MG63 (cell line): ENCODE measurements at regions not wholly inside any gene's neighbourhood (a gene's known extent, or its start where the extent isn't known, plus 50 kb on each side); places are given as distances from the start of the nearest gene placed in this dataset.
A peak's percentile ranks its signal among the peaks of the same experiment; 100 is the strongest.
"Not testable (repeated sequence)": the region's sequence is repeated elsewhere in the genome, so short reads cannot be mapped to it uniquely, and the experiment has no call there.

ENCODE experiments used
- DNase-seq: peaks from one replicate; pipeline ENCODE4 v3.0.0-alpha.2; 2020
- H3K27me3 ChIP-seq: fragments of 250-450 bp; sonication (Bioruptor Pico); 2 replicates; pipeline ENCODE4 v1.5.1; 2020; ENCODE audit warnings: mild to moderate bottlenecking, moderate library complexity
- H3K36me3 ChIP-seq: fragments of 250-450 bp; sonication (Bioruptor Pico); 2 replicates; pipeline ENCODE4 v1.5.1; 2020; ENCODE audit warnings: mild to moderate bottlenecking, moderate library complexity
- H3K4me3 ChIP-seq: fragments of 250-450 bp; sonication (Bioruptor Pico); 2 replicates; pipeline ENCODE4 v1.5.1; 2020; ENCODE audit warnings: mild to moderate bottlenecking, moderate library complexity
- H3K9me3 ChIP-seq: fragments of 250-450 bp; sonication (Bioruptor Pico); 2 replicates; pipeline ENCODE4 v1.5.1; 2020; ENCODE audit warnings: mild to moderate bottlenecking, moderate library complexity

DNA sequence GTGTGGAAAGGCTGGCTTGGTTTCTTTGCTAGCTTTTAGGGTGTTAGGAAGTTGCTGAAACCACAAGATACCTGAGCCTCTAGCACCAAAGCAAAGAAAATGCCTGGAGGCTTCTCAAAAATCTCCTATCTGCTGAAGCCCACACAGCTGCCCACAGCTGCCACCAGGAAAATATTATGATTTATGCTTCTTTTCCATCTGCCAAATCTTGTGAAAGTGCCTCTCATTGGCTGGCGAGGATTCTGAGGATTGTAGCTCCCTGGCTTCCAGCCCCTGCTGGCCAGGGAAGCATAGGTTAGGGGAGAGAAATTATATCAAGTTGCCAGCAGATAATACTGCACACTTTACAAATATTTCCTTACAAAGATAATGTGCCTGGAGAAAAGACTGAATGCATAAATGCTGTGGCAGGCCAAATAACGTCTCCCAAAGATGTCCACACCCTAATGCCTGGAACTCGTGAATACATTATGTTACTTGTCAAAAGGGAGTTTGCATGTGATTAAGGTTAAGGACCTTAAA, 98.4 kb downstream of the MRPL14 start:
- Histone ChIP-seq H3K9me3 (no peaks in the 10 kb centered on the region), H3K36me3 (no peaks in the 10 kb centered on the region), H3K4me3 (no peak overlapping the region), H3K27me3 (no peaks in the 10 kb centered on the region)
- peak; percentile 71 for DNase-seq

- Histone ChIP-seq H3K27me3 (no peaks in the 10 kb centered on the region), H3K9me3 (no peaks in the 10 kb centered on the region)
- DNase-seq, result no peak
Measured at GRCh38 chr6:44025226-44025625, 102.0 kb downstream of the MRPL14 start.

DNA sequence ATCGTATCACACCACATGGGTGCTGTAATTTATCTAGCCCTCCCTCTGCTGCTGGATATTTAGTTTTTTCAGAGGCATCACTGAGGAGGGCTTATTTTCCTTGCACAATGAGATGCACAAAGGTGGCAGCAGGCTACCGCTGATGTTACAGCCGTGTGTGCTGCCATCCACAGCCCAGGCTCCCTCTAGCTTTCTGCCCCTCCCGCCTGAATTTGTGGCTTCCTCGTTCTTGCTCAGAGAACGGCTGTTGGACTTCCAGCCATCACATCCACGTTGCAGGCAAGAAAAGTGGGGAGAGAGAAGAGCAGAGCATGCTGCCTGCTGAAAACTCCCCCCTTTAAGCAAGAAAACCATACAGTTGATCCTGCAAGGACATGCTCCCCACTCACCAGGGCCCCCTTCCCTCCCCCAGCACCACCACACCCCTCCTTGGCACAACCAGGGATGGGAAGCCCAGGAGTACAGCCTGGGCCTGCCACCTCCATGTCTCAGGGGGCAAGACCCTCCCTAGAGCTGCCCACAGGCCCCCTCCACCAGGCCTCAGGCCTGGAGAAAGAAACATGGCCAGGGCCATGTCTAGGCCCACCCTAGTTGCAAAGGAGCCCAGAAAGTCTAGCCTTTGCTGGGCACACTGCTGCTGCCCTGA, 102.6 kb downstream of the MRPL14 start:
- Histone ChIP-seq H3K36me3 (no peaks in the 10 kb centered on the region), H3K4me3 (no peak overlapping the region), H3K27me3 (no peaks in the 10 kb centered on the region), H3K9me3 (no peaks in the 10 kb centered on the region)
- no peak for DNase-seq

More at GRCh38 chr6:44025226-44025625, 102.0 kb downstream of the MRPL14 start:
- H3K36me3 ChIP-seq, result no peaks in the 10 kb centered on the region
- no peak overlapping the region for H3K4me3 ChIP-seq

GRCh38 chr6:44023586-44024454, 103.4 kb downstream of the MRPL14 start:
- Histone ChIP-seq H3K4me3 (no peak overlapping the region), H3K27me3 (no peaks in the 10 kb centered on the region), H3K36me3 (no peaks in the 10 kb centered on the region), H3K9me3 (no peaks in the 10 kb centered on the region)
- no peak for DNase-seq

- Histone ChIP-seq H3K9me3 (no peaks in the 10 kb centered on the region), H3K27me3 (no peaks in the 10 kb centered on the region), H3K4me3 (no peak overlapping the region), H3K36me3 (no peaks in the 10 kb centered on the region)
- no peak for DNase-seq
Measured at GRCh38 chr6:44022671-44023352, 104.4 kb downstream of the MRPL14 start.

DNA sequence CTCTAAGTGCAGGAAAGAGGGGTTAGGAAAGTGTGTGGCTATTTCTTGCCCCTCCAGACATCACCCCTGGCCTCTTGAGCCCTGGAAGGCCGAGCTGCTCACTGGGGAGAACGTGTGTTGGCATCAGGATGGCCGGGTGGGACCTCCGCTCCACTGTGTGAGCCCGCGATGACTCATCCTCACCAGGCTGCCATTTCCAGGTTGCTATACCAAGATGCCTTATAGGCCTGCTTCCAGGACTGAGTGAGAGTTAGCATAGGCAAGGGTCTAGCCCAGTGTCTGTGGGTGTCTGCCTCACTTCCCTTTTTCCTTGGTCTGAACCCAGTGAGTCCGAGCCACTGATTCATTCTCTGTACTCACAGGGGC, 105.0 kb downstream of the MRPL14 start:
- H3K9me3 ChIP-seq, result no peaks in the 10 kb centered on the region
- DNase-seq, result peak; percentile 90
- no peaks in the 10 kb centered on the region for H3K27me3 ChIP-seq
- H3K4me3 ChIP-seq, result no peak overlapping the region
- no peaks in the 10 kb centered on the region for H3K36me3 ChIP-seq

DNA sequence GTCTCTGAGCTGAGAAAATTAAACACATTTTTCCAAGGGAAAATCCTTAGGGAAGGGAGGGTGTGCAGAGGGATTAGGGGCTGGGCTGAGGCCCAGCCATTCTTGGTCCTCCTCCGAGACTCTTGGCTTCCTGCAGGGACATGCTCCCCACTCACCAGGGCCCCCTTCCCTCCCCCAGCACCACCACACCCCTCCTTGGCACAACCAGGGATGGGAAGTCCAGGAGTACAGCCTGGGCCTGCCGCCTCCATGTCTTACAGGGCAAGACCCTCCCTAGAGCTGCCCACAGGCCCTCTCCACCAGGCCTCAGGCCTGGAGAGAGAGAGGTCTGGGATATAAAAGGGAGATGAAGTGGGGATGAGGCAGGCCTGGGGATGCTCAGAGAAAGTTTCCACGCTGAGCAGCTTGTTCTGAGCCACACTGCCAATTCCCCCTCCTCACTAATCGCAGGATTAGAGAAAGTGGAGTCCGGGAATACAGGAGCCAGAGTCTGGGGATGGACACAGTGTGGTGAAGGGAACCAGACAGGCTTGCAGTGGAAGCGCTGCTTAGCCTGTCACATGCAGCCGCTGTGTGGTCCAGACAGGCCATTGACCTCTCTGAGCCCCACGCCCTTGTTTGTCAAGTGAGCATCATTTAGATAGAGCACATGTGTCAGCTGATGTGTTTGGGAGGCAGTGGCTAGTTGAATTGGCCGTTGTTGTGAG, 105.5 kb downstream of the MRPL14 start:
- DNase-seq, result no peak
- Histone ChIP-seq H3K27me3 (no peaks in the 10 kb centered on the region), H3K36me3 (no peaks in the 10 kb centered on the region), H3K4me3 (no peak overlapping the region), H3K9me3 (no peaks in the 10 kb centered on the region)

DNA sequence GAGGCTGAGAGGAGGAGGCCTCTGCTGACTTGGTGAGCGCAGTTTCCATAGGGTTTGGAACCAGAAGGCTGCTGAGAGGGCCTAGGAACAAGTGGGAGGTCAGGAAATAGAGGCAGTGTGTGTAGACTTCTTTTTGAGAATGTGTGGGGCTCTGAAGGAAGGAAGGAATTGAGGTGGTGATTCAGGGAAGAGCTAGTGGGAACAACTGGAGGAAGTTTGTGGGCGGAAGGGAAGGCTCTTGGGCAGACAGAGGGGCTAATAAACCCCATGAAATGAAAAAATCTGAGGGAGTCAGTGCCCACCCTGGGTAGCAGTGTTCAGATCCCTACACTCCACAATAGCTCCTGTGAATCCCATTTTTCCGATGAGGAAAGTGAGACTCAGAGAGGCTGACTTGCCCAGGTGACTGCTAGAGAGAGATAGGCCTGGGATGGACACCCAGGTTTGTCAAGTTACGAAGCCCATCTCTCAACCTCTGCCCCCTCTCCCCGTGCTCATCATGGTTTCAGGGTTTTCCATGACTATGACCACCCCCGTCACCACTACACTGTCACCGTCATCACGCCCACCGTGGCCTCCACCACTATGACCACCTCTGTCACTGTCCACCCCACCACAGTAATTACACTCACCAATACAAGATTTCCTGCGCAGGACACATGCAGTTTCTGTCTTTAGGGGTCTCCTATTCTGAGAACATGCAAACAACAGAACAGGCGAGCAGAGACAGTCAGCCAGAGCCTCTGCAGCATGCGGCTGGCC, 106.4 kb downstream of the MRPL14 start:
- Histone ChIP-seq H3K9me3 (no peaks in the 10 kb centered on the region), H3K27me3 (no peaks in the 10 kb centered on the region), H3K36me3 (no peaks in the 10 kb centered on the region), H3K4me3 (no peak overlapping the region)
- DNase-seq, result no peak

DNA sequence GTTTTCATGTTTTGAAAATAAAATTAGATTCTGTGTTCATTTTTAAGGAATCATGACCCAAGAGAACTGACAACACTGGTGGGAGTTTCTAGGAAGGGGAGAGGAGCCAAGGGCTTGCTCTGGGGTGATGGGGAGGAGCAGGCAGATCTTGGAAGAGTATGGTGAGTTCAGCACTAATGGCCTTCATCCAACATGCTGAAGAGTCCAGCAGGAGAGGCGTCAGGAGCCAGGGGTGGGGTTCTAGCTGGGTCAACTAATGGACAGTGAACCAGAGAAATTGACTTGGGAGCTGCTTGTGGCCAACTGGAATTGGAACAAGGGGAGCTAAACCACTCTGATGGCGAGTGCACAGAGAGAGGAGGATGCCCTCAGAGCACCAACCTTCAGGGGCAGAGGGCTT, 107.1 kb downstream of the MRPL14 start:
- no peaks in the 10 kb centered on the region for H3K36me3 ChIP-seq
- H3K27me3 ChIP-seq, result no peaks in the 10 kb centered on the region
- no peak overlapping the region for H3K4me3 ChIP-seq
- peak; percentile 75 for DNase-seq
- H3K9me3 ChIP-seq, result no peaks in the 10 kb centered on the region

GRCh38 chr6:44017307-44017706, 109.9 kb downstream of the MRPL14 start:
- H3K36me3 ChIP-seq, H3K27me3 ChIP-seq, H3K9me3 ChIP-seq, H3K4me3 ChIP-seq, DNase-seq: not testable (repeated sequence)

GRCh38 chr6:44016131-44016870, 111.0 kb downstream of the MRPL14 start:
- Histone ChIP-seq H3K9me3 (no peaks in the 10 kb centered on the region), H3K4me3 (no peak overlapping the region), H3K27me3 (no peaks in the 10 kb centered on the region), H3K36me3 (no peaks in the 10 kb centered on the region)
- DNase-seq, result no peak

DNA sequence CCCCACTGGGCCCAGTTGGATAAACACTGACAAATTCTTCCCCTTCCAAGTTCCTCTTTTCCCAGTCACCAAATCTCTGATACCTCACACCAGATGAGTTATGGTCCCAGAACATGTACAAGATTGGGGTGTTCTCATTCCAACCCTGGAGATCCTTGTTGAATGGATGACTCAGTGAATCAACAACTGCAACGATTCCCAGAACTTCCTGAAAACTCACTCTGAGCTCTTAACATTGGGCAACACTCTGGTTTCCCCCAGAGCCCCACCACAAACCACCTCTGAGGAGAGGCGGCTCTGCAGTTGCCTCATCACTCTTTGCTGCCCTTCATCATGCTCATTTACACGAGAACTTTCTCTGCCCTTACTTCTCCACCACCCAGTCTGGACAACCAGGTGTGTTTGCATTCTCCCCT, 115.2 kb downstream of the MRPL14 start:
- peak; percentile 66 for DNase-seq
- Histone ChIP-seq H3K27me3 (no peaks in the 10 kb centered on the region), H3K36me3 (no peaks in the 10 kb centered on the region), H3K4me3 (no peak overlapping the region), H3K9me3 (no peaks in the 10 kb centered on the region)

DNA sequence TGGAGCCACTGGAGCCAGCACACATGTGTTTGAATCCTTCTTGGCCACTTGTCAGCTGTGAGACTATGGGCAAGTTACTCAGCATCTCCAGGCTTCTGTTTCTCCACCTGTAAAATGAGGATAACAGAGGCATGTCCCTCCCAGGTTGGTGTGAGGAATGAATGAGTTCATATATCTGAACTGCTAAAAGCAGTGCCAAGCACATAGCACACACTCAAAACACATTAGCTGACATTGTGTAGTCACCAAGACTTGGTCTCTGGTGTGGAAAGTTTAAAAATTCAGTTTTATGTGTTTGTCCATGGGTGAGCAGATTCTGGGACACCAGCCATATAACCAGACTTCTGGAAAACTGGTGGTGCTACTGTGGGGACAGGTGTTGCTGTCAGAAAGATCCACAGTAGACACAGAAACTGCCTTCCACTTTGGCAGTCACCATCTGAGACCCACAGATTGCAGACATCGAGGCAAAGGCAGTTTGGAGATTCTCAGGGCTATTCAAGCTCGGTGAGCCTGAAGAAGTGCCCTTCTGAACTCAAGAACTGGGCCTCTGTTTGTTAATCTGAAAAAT, 115.8 kb downstream of the MRPL14 start:
- Histone ChIP-seq H3K36me3 (no peaks in the 10 kb centered on the region), H3K9me3 (no peaks in the 10 kb centered on the region), H3K4me3 (no peak overlapping the region), H3K27me3 (no peaks in the 10 kb centered on the region)
- DNase-seq, result no peak

DNA sequence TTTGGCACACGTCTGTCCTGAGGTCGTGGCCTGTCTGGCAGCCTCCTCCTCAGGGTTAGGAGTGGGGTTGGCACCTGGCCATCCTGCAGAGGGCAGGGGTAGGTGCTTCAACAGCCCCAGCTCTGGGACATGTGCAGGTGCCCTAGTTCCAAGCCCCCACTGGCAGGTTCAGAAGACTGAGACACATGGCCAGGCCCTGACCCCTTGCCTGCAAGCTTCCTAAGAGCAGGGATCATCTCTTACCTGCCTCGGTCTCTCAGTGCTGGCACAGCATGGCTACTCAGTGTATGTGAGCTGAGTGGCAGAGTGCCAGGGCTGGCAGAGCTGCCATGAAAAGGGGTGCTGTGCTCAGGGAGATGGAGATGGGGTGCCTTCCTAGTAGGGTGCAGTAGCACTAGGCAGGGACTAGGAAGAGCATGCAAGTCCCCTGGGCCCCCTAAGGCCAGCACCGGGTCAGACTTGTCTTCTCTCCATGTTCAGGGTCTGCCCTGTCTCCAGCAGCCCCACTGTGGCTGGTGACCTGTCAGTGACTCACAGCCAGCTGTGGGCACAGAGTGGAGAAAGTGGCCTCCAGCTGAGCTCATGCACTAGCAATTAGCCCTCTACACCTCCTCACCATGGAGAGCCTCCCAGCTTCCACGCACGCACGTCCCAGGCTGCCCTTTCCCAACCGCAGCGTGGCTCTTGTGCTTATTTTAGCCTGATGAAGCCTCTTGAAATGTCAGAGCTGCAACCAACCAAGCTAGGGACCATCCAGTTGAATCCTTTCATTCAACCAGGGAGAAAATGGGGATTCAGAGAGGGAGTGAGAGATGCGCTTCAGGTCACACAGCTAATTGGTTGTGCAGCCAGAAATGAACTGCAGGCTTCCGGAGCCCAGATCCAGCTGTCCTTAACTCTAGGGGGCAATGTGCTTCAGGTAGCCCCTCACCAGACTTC, 116.6 kb downstream of the MRPL14 start:
- DNase-seq, result peak; percentile 96
- no peak overlapping the region for H3K4me3 ChIP-seq
- H3K36me3 ChIP-seq, result no peaks in the 10 kb centered on the region
- no peaks in the 10 kb centered on the region for H3K27me3 ChIP-seq
- no peaks in the 10 kb centered on the region for H3K9me3 ChIP-seq
